22Rv1 (cell line): ENCODE measurements at regions not wholly inside any gene's neighbourhood (a gene's known extent, or its start where the extent isn't known, plus 50 kb on each side); places are given as distances from the start of the nearest gene placed in this dataset.

Experiments
- H3K27ac ChIP-seq: fragments of 450-650 bp; 2 replicates; pipeline ENCODE4 v1.5.1; 2017
- CTCF ChIP-seq: fragments of 450-650 bp; IDR thresholded peaks from 2 replicates; pipeline ENCODE4 v1.5.1; 2017; ENCODE audit warnings: mild to moderate bottlenecking
- ZFX ChIP-seq: fragments of 450-650 bp; IDR thresholded peaks from 2 replicates; pipeline ENCODE4 v1.6.1; 2017; ENCODE audit warnings: antibody characterized with exemption, borderline replicate concordance

DNA sequence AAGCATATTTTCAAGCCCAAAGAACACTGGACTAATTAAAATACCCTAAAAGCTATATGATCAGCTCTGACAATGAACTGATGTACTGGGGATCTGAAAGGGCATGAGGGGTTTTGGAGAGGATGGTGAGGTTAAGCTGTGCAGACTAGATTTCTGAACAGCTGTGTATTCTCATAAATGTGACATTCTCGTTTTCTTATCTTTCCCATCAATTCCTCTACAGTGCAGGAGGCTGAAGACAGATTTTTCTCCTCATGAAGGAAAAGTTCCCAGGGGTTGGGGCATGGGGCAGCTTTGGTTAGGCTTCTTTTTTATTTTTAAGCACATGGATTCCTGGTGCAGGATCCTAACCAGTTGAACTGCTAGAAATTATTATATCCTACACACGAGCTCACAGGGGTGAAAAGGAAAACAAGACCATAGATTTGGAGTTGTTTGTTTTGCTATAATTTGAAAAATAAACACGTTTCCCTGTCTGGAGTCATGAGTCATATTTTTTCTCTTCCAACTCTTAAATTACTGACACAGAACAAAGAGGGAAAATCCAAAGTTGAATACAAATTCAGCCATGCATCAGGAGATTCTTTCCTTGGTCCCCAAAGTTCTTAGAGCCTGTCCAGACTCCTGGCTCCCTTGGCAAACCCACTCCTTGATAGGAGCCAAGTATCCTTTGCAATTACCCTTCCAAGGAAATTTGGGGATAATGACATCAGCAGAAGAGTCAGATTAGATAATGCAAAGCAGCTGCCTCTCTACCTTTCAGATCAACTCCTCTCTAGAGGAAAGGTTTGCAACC lies 147.7 kb upstream of the NPVF start:
- no peak overlapping the region for H3K27ac ChIP-seq
- TF ChIP-seq ZFX (no peak), CTCF (no peak)

GRCh38 chr7:25379351-25380300 lies 151.3 kb upstream of the NPVF start:
- TF ChIP-seq CTCF = no peak
- no peak for TF ChIP-seq ZFX

GRCh38 chr7:25381818-25382589 lies 153.7 kb upstream of the NPVF start:
- H3K27ac ChIP-seq = no peak overlapping the region
- no peak for TF ChIP-seq ZFX
- no peak for TF ChIP-seq CTCF

More at GRCh38 chr7:25379351-25380300, 151.3 kb upstream of the NPVF start:
- H3K27ac ChIP-seq = no peak overlapping the region

GRCh38 chr7:25382869-25383268 lies 154.6 kb upstream of the NPVF start:
- no peak for TF ChIP-seq CTCF
- TF ChIP-seq ZFX = no peak
- no peak overlapping the region for H3K27ac ChIP-seq

GRCh38 chr7:25383402-25383801 lies 155.1 kb upstream of the NPVF start:
- H3K27ac ChIP-seq = no peak overlapping the region
- TF ChIP-seq CTCF (no peak), ZFX (no peak)

DNA sequence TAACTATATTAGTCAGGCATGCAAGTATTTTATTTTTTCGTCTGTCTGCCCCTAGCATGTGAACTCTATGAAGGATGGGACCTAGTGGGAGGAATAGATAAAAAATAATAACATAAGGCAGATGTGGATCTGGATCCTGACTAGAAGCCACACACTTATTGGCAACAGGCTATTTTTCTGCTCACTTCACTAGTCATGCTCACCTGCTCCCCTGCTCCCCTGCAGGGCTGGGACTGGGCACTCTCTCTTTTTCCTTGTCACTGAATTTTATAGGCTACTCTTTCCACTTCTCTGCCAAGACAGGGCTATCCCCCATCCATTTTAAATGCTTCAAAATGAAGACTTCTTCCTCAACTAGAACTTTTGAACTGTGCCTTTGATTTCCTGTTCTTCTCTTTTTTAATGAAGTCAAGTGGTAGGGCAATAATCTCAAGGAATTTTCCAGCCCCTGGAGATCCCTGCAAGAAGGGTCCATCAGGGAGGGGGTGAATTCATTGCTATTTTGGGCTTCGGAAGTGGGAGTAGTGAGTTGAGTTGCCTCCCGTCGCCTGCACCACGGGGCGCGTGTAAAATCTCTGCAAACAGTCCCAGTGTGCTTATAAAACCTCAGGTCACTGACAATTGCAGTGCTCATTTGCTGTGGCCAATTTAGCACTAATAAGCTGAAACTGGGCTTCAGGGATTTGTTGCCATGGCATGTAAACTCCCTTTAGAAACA lies 156.7 kb upstream of the NPVF start:
- no peak overlapping the region for H3K27ac ChIP-seq
- TF ChIP-seq ZFX = no peak
- no peak for TF ChIP-seq CTCF
